WI38 (cell line): ENCODE measurements at regions not wholly inside any gene's neighbourhood (a gene's known extent, or its start where the extent isn't known, plus 50 kb on each side); places are given as distances from the start of the nearest gene placed in this dataset.

Experiments used
- H3K4me3 ChIP-seq: 2 replicates; pipeline ENCODE4 v1.5.1; 2011; ENCODE audit warnings: low read depth, mild to moderate bottlenecking, control low read depth, low read length
- CTCF ChIP-seq: IDR thresholded peaks from 2 replicates; pipeline ENCODE4 v1.5.1; 2012; ENCODE audit warnings: low read depth, mild to moderate bottlenecking, control low read depth, low read length

GRCh38 chr3:154666542-154666941, 236.6 kb upstream of the GPR149 start:
- no peak for TF ChIP-seq CTCF
- no peak overlapping the region for H3K4me3 ChIP-seq

GRCh38 chr3:154664714-154665113, 234.7 kb upstream of the GPR149 start:
- TF ChIP-seq CTCF = no peak
- H3K4me3 ChIP-seq = no peak overlapping the region

GRCh38 chr3:154662851-154663250, 232.9 kb upstream of the GPR149 start:
- no peak for TF ChIP-seq CTCF
- no peak overlapping the region for H3K4me3 ChIP-seq

- no peak overlapping the region for H3K4me3 ChIP-seq
- no peak for TF ChIP-seq CTCF
These were observed 230.8 kb upstream of the GPR149 start for GRCh38 chr3:154660811-154661210.

GRCh38 chr3:154658000-154658399, 228.0 kb upstream of the GPR149 start:
- no peak overlapping the region for H3K4me3 ChIP-seq
- no peak for TF ChIP-seq CTCF

- H3K4me3 ChIP-seq = no peak overlapping the region
- TF ChIP-seq CTCF = no peak
These were observed 227.2 kb upstream of the GPR149 start for GRCh38 chr3:154657218-154657617.

- TF ChIP-seq CTCF = no peak
- H3K4me3 ChIP-seq = no peak overlapping the region
These were observed 226.5 kb upstream of the GPR149 start for GRCh38 chr3:154656486-154656885.
